SK-N-SH (cell line): ENCODE measurements at regions not wholly inside any gene's neighbourhood (a gene's known extent, or its start where the extent isn't known, plus 50 kb on each side); places are given as distances from the start of the nearest gene placed in this dataset.

ENCODE experiments used
- CTCF ChIA-PET: fragments of 300-600, 350-600 bp; formaldehyde crosslinking; extraction: SDS; loops from one replicate; lab custom pipeline; 2021; lab: Yijun Ruan, JAX
- POLR2A ChIA-PET: fragments of 350-600 bp; sonication (Branson Sonifier 250); formaldehyde crosslinking; extraction: SDS; loops from one replicate; lab custom pipeline; 2020; ENCODE audit warnings: antibody characterized with exemption, inconsistent platforms; lab: Yijun Ruan, JAX
- DNase-seq: peaks from one replicate; pipeline ENCODE4 v3.0.0; 2012
- H2AFZ ChIP-seq: fragments of 200-600 bp; sonication (generic); 2 replicates; pipeline ENCODE4 v1.8.1; 2016; ENCODE audit warnings: antibody characterized with exemption, mild to moderate bottlenecking, low read depth
- H3F3A ChIP-seq: fragments of 200-600 bp; sonication (generic); replicated peaks from 2 replicates; pipeline ENCODE3; 2016; ENCODE audit warnings: antibody characterized with exemption, mild to moderate bottlenecking; ENCODE audit not compliant: insufficient read depth
- H3K27ac ChIP-seq, 2 experiments: fragments of 200-500 bp in 1 of 2; fragments of 200-600 bp in 1 of 2; sonication (Bioruptor generic) in 1 of 2; sonication (generic), shearing (Covaris generic) in 1 of 2; 2 replicates each; pipeline versions ENCODE4 v1.5.1 to v1.6.1; 2014 to 2016; ENCODE audit warnings: low read depth in 2 of 2, inconsistent platforms in 1 of 2, low read length in 1 of 2, mild to moderate bottlenecking in 1 of 2, mixed read lengths in 1 of 2
- H3K27me3 ChIP-seq: fragments of 200-600 bp; sonication (generic), shearing (Covaris generic); 2 replicates; pipeline ENCODE4 v1.6.1; 2016; ENCODE audit warnings: mixed run types; ENCODE audit not compliant: insufficient read depth
- H3K36me3 ChIP-seq, 2 experiments: fragments of 200-500 bp in 1 of 2; fragments of 200-600 bp in 1 of 2; sonication (Bioruptor generic) in 1 of 2; sonication (generic) in 1 of 2; replicated peaks in 1 of 2; 2 replicates each; pipeline versions ENCODE3 to v1.5.1; 2014 to 2016; ENCODE audit warnings: low read length in 1 of 2, mild to moderate bottlenecking in 1 of 2; ENCODE audit not compliant: insufficient read depth in 2 of 2, control insufficient read depth in 1 of 2
- H3K4me1 ChIP-seq, 2 experiments: fragments of 200-500 bp in 1 of 2; fragments of 200-600 bp in 1 of 2; sonication (Bioruptor generic) in 1 of 2; sonication (generic), shearing (Covaris generic) in 1 of 2; 2 replicates each; pipeline versions ENCODE4 v1.5.1 to v1.6.1; 2014 to 2016; ENCODE audit warnings: low read depth in 1 of 2, low read length in 1 of 2, mixed run types in 1 of 2; ENCODE audit not compliant: insufficient read depth in 2 of 2, control insufficient read depth in 1 of 2
- H3K4me2 ChIP-seq: fragments of 200-600 bp; sonication (generic), shearing (Covaris generic); 2 replicates; pipeline ENCODE4 v1.6.1; 2017; ENCODE audit warnings: mixed run types
- H3K4me3 ChIP-seq, 2 experiments: fragments of 200-500 bp in 1 of 2; fragments of 200-600 bp in 1 of 2; sonication (Bioruptor generic) in 1 of 2; sonication (generic), shearing (Covaris generic) in 1 of 2; 2 replicates each; pipeline versions ENCODE4 v1.5.1 to v1.8.1; 2014 to 2016; ENCODE audit warnings: low read depth in 2 of 2, inconsistent platforms in 1 of 2, low read length in 1 of 2, mild to moderate bottlenecking in 1 of 2, mixed read lengths in 1 of 2, moderate library complexity in 1 of 2
- H3K79me2 ChIP-seq: fragments of 200-600 bp; sonication (generic); 2 replicates; pipeline ENCODE4 v1.8.1; 2017; ENCODE audit warnings: mild to moderate bottlenecking; ENCODE audit not compliant: insufficient read depth
- H3K9ac ChIP-seq: fragments of 200-600 bp; sonication (generic); 2 replicates; pipeline ENCODE4 v1.6.1; 2017; ENCODE audit warnings: mixed run types
- H3K9me2 ChIP-seq: fragments of 200-600 bp; sonication (generic); 2 replicates; pipeline ENCODE4 v1.6.1; 2017; ENCODE audit warnings: mixed run types
- H3K9me3 ChIP-seq: fragments of 200-600 bp; sonication (generic); 2 replicates; pipeline ENCODE4 v1.6.1; 2017; ENCODE audit warnings: mixed run types, mild to moderate bottlenecking, moderate library complexity
- H4K20me1 ChIP-seq: fragments of 200-600 bp; sonication (generic); 2 replicates; pipeline ENCODE4 v1.6.1; 2017; ENCODE audit warnings: mild to moderate bottlenecking, mixed run types; ENCODE audit not compliant: insufficient read depth
- FOSL2 ChIP-seq: IDR thresholded peaks from 2 replicates; pipeline ENCODE4 v1.4.0; 2012; ENCODE audit warnings: low read depth, mild to moderate bottlenecking, moderate library complexity, borderline replicate concordance
- FOXJ3 ChIP-seq: sonication (generic); formaldehyde crosslinking; IDR thresholded peaks from 2 replicates; pipeline ENCODE4 v1.5.1; 2020; ENCODE audit warnings: mild to moderate bottlenecking, missing genetic modification reagents
- FOXM1 ChIP-seq: IDR thresholded peaks from 2 replicates; pipeline ENCODE4 v1.4.0; 2012; ENCODE audit warnings: low read depth, mild to moderate bottlenecking
- POLR2AphosphoS5 ChIP-seq: IDR thresholded peaks from 2 replicates; pipeline ENCODE4 v1.6.1; 2012; ENCODE audit warnings: low read depth, low read length
- RXRA ChIP-seq: IDR thresholded peaks from 2 replicates; pipeline ENCODE4 v1.4.0; 2012; ENCODE audit warnings: low read depth, mild to moderate bottlenecking, borderline replicate concordance
- SIN3A ChIP-seq: IDR thresholded peaks from 2 replicates; pipeline ENCODE4 v1.6.1; 2012; ENCODE audit warnings: low read depth, mild to moderate bottlenecking, low read length, moderate library complexity, borderline replicate concordance
- TAF1 ChIP-seq: IDR thresholded peaks from 2 replicates; pipeline ENCODE4 v1.6.1; 2012; ENCODE audit warnings: low read depth, mild to moderate bottlenecking, low read length, moderate library complexity, borderline replicate concordance
- ZBTB33 ChIP-seq: IDR thresholded peaks from 2 replicates; pipeline ENCODE4 v1.4.0; 2012; ENCODE audit warnings: low read depth, borderline replicate concordance
- WGBS: methylation state at CpG from one replicate; pipeline ENCODE4 v1.1.6; 2017; ENCODE audit warnings: low lambda C conversion rate; 5-methylcytosine and 5-hydroxymethylcytosine counted together
- TF ChIP-seq, protein P1 (sequence below): fragments of 150-350 bp; IDR thresholded peaks from 2 replicates; pipeline ENCODE4 v1.6.1; 2016; ENCODE audit warnings: mild to moderate bottlenecking, low read depth, low read length
- TF ChIP-seq, protein P2 (sequence below): fragments of 200-600 bp; sonication (generic); IDR thresholded peaks from 2 replicates; pipeline ENCODE4 v1.6.1; 2017; ENCODE audit warnings: antibody characterized with exemption, mild to moderate bottlenecking, moderate library complexity
- TF ChIP-seq, protein P3 (sequence below): IDR thresholded peaks from 2 replicates; pipeline ENCODE4 v1.4.0; 2012; ENCODE audit warnings: low read depth, borderline replicate concordance

DNA sequence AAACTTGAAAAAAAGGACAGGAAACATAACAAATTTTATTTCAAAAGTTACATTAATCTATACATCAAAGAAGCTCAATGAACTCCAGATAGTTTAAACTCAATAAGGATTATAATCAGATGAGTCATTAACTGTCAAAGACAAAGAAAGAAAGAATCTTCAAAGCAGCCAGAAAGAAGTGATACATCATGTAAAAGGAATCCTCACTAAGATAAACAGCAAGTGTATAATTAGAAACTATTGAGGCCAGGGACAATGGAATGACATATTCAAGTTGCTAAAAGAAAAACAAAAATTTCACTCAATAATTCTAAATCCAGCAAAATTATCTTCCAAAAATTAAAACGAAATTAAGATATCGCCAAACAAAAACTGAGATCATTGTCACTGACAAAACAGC, 161.6 kb upstream of the NWD2 start:
- 1% methylated on average over 2 of the region's 2 CpGs for WGBS
- ChIA-PET CTCF (no interaction called here), POLR2A (no interaction called here)

DNA sequence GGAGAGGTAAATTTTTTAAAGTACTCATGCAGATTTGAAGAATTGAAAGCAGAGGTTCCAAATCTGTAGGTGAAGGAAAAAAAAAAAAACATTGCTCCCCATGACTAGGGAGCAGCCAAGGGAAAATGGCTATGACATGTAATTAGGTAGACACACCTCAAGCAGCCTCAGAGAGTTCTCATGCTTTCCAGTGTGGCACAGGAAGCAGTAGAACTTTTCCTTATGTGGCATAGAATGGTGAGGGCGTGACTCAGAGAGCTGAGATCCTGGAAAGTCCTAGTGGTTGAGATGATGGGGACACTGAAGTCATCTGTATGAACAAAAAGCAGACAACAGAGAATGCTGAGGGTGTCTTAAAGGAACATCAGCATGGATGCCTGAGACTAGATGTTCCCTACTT, 148.6 kb upstream of the NWD2 start:
- Histone ChIP-seq H3K9me3 (no peaks in the 10 kb centered on the region), H3F3A (no peaks in the 10 kb centered on the region), H3K36me3 (no peaks in the 10 kb centered on the region), H3K9ac (no peak overlapping the region), H3K9me2 (0 out of 2 replicates have a peak, but pooled peaks cover 1% of the 10 kb centered on the region), H2AFZ (no peak overlapping the region), H3K4me2 (no peak overlapping the region), H3K4me1 (no peaks in the 10 kb centered on the region), H4K20me1 (no peaks in the 10 kb centered on the region), H3K79me2 (no peaks in the 10 kb centered on the region), H3K27ac (no peak overlapping the region), H3K27me3 (peaks cover 9% of the 10 kb centered on the region), H3K4me3 (no peak overlapping the region)
- ChIA-PET POLR2A (no interaction called here), CTCF (no interaction called here)
- no peak for DNase-seq
- 0% methylated on average over 1 of the region's 1 CpG for WGBS
- TF ChIP-seq, protein P1, sequence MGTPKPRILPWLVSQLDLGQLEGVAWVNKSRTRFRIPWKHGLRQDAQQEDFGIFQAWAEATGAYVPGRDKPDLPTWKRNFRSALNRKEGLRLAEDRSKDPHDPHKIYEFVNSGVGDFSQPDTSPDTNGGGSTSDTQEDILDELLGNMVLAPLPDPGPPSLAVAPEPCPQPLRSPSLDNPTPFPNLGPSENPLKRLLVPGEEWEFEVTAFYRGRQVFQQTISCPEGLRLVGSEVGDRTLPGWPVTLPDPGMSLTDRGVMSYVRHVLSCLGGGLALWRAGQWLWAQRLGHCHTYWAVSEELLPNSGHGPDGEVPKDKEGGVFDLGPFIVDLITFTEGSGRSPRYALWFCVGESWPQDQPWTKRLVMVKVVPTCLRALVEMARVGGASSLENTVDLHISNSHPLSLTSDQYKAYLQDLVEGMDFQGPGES: no peak
- TF ChIP-seq FOXJ3 (CRISPR knock-in tag): no peak
- TF ChIP-seq, protein P2, sequence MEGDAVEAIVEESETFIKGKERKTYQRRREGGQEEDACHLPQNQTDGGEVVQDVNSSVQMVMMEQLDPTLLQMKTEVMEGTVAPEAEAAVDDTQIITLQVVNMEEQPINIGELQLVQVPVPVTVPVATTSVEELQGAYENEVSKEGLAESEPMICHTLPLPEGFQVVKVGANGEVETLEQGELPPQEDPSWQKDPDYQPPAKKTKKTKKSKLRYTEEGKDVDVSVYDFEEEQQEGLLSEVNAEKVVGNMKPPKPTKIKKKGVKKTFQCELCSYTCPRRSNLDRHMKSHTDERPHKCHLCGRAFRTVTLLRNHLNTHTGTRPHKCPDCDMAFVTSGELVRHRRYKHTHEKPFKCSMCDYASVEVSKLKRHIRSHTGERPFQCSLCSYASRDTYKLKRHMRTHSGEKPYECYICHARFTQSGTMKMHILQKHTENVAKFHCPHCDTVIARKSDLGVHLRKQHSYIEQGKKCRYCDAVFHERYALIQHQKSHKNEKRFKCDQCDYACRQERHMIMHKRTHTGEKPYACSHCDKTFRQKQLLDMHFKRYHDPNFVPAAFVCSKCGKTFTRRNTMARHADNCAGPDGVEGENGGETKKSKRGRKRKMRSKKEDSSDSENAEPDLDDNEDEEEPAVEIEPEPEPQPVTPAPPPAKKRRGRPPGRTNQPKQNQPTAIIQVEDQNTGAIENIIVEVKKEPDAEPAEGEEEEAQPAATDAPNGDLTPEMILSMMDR: no peak
- no peak for TF ChIP-seq TAF1
- TF ChIP-seq FOSL2: no peak
- no peak for TF ChIP-seq POLR2AphosphoS5
- TF ChIP-seq RXRA: no peak
- TF ChIP-seq ZBTB33: no peak

More for the DNA sequence above, 161.6 kb upstream of the NWD2 start:
- H3K27ac ChIP-seq: no peak overlapping the region
- H3K4me3 ChIP-seq: no peak overlapping the region
- H2AFZ ChIP-seq: no peak overlapping the region
- TF ChIP-seq ZBTB33 (no peak), SIN3A (no peak), FOXM1 (no peak)
- TF ChIP-seq, protein P3, sequence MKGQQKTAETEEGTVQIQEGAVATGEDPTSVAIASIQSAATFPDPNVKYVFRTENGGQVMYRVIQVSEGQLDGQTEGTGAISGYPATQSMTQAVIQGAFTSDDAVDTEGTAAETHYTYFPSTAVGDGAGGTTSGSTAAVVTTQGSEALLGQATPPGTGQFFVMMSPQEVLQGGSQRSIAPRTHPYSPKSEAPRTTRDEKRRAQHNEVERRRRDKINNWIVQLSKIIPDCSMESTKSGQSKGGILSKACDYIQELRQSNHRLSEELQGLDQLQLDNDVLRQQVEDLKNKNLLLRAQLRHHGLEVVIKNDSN: no peak
- TF ChIP-seq, protein P2: no peak
- no peak for DNase-seq
- H4K20me1 ChIP-seq: no peaks in the 10 kb centered on the region
- H3K9ac ChIP-seq: no peak overlapping the region
- H3K4me2 ChIP-seq: no peak overlapping the region
- H3K79me2 ChIP-seq: no peaks in the 10 kb centered on the region
- H3K9me3 ChIP-seq: peaks cover 11% of the 10 kb centered on the region; the same call in 1 of the 2 replicates
- peaks cover 0 to 6% of the 10 kb centered on the region in 2 experiments for H3K36me3 ChIP-seq
- H3K9me2 ChIP-seq: no peaks in the 10 kb centered on the region
- no peaks in the 10 kb centered on the region for H3K27me3 ChIP-seq
- H3K4me1 ChIP-seq: no peaks in the 10 kb centered on the region
- H3F3A ChIP-seq: peaks cover 8% of the 10 kb centered on the region
